Small intestine (tissue), 7 donors: ENCODE measurements at regions not wholly inside any gene's neighbourhood (a gene's known extent, or its start where the extent isn't known, plus 50 kb on each side); places are given as distances from the start of the nearest gene placed in this dataset.
"Not testable (repeated sequence)": the region's sequence is repeated elsewhere in the genome, so short reads cannot be mapped to it uniquely, and the experiment has no call there.

Experiments
- DNase-seq, 2 donors: peaks; one replicate each; pipeline versions ENCODE4 v3.0.0 to v3.0.0-alpha.2; 2013
- FAIRE-seq: peaks from 2 replicates; lab custom pipeline; 2012; peaks lifted over from hg19 to GRCh38; lab: Jason Lieb, UNC
- H3K27ac ChIP-seq, 3 donors: one replicate each; pipeline ENCODE4 v1.5.1; 2013; ENCODE audit warnings: low read length in 2 of 3, mild to moderate bottlenecking in 2 of 3, control low read depth in 1 of 3, inconsistent platforms in 1 of 3, low read depth in 1 of 3, moderate library complexity in 1 of 3
- H3K27me3 ChIP-seq, 3 donors: one replicate each; pipeline ENCODE4 v1.6.1; 2013; ENCODE audit warnings: low read length in 3 of 3, inconsistent platforms in 1 of 3; ENCODE audit not compliant: control insufficient read depth in 3 of 3, insufficient read depth in 3 of 3
- H3K36me3 ChIP-seq, 3 donors: one replicate each; pipeline ENCODE4 v1.6.1; 2013; ENCODE audit warnings: low read length in 3 of 3, inconsistent platforms in 1 of 3, low read depth in 1 of 3, mild to moderate bottlenecking in 1 of 3, moderate library complexity in 1 of 3; ENCODE audit not compliant: control insufficient read depth in 3 of 3, insufficient read depth in 2 of 3
- H3K4me1 ChIP-seq, 3 donors: one replicate each; pipeline ENCODE4 v1.6.1; 2013; ENCODE audit warnings: low read length in 2 of 3, inconsistent platforms in 1 of 3, low read depth in 1 of 3, mild to moderate bottlenecking in 1 of 3, moderate library complexity in 1 of 3; ENCODE audit not compliant: control insufficient read depth in 3 of 3, insufficient read depth in 2 of 3
- H3K4me3 ChIP-seq, 3 donors: one replicate each; pipeline ENCODE4 v1.5.1; 2013; ENCODE audit warnings: low read length in 3 of 3, control low read depth in 1 of 3, inconsistent platforms in 1 of 3, low read depth in 1 of 3, mild to moderate bottlenecking in 1 of 3, moderate library complexity in 1 of 3
- H3K9me3 ChIP-seq, 2 donors: one replicate each; pipeline ENCODE4 v1.6.1; 2013; ENCODE audit warnings: low read depth in 1 of 2, low read length in 1 of 2; ENCODE audit not compliant: control insufficient read depth in 2 of 2, insufficient read depth in 1 of 2
- WGBS, 3 donors: extraction: QIAGEN DNeasy Blood & Tissue Kit; methylation state at CpG; one replicate each; pipeline ENCODE4 v1.1.7; 2013; 5-methylcytosine and 5-hydroxymethylcytosine counted together
- donor health status: healthy with polysubstance abuse.
- donor health status: control.
- donor health status: control.
- donor health status: Bipolar disorder and iron deficiency.
- donor health status: healthy.

- FAIRE-seq: no peak
- WGBS, 3 donors: 20 to 65% (median 37%) methylated on average over 1 of the region's 1 CpG
Observed at GRCh38 chr5:99590806-99591205, 662.0 kb upstream of the CHD1 start.

GRCh38 chr5:99589424-99589823, 660.6 kb upstream of the CHD1 start:
- FAIRE-seq: no peak
- Histone ChIP-seq H3K4me3 (no peak overlapping the region), H3K4me1 (no peaks in the 10 kb centered on the region), H3K27ac (no peak overlapping the region), H3K9me3 (no peaks in the 10 kb centered on the region), H3K36me3 (no peaks in the 10 kb centered on the region), H3K27me3 (no peaks in the 10 kb centered on the region)
- WGBS, 3 donors: 66 to 85% (median 69%) methylated on average over 1 of the region's 1 CpG
- DNase-seq: no peak

More at GRCh38 chr5:99590806-99591205, 662.0 kb upstream of the CHD1 start:
- H3K4me3 ChIP-seq: no peak overlapping the region
- H3K9me3 ChIP-seq: no peaks in the 10 kb centered on the region
- no peak overlapping the region for H3K27ac ChIP-seq
- no peaks in the 10 kb centered on the region for H3K27me3 ChIP-seq
- H3K4me1 ChIP-seq: no peaks in the 10 kb centered on the region
- no peaks in the 10 kb centered on the region for H3K36me3 ChIP-seq
- DNase-seq: no peak

GRCh38 chr5:99587983-99588382, 659.2 kb upstream of the CHD1 start:
- H3K9me3 ChIP-seq: no peaks in the 10 kb centered on the region
- DNase-seq: no peak
- WGBS, 3 donors: 59 to 74% (median 65%) methylated on average over 1 of the region's 1 CpG
- H3K27ac ChIP-seq: no peak overlapping the region
- no peaks in the 10 kb centered on the region for H3K4me1 ChIP-seq
- H3K27me3 ChIP-seq: no peaks in the 10 kb centered on the region
- no peak overlapping the region for H3K4me3 ChIP-seq
- no peak for FAIRE-seq
- no peaks in the 10 kb centered on the region for H3K36me3 ChIP-seq

GRCh38 chr5:99586878-99587277, 658.1 kb upstream of the CHD1 start:
- no peaks in the 10 kb centered on the region for H3K4me1 ChIP-seq
- DNase-seq (no peak), FAIRE-seq (no peak)
- H3K27me3 ChIP-seq: no peaks in the 10 kb centered on the region
- no peak overlapping the region for H3K4me3 ChIP-seq
- no peak overlapping the region for H3K27ac ChIP-seq
- H3K9me3 ChIP-seq: no peaks in the 10 kb centered on the region
- no peaks in the 10 kb centered on the region for H3K36me3 ChIP-seq

- not testable (repeated sequence) for FAIRE-seq, H3K4me3 ChIP-seq, H3K27ac ChIP-seq, H3K4me1 ChIP-seq, DNase-seq, H3K9me3 ChIP-seq, H3K27me3 ChIP-seq, H3K36me3 ChIP-seq
- 68 to 81% (median 70%) methylated on average over 3 of the region's 3 CpGs for WGBS, 3 donors
Observed at GRCh38 chr5:99581204-99581603, 652.4 kb upstream of the CHD1 start.

- not testable (repeated sequence) for H3K9me3 ChIP-seq, H3K4me1 ChIP-seq, H3K27ac ChIP-seq, H3K4me3 ChIP-seq, DNase-seq, FAIRE-seq, H3K36me3 ChIP-seq, H3K27me3 ChIP-seq
- 74 to 84% (median 84%) methylated on average over 15 of the region's 15 CpGs for WGBS, 3 donors
Observed at GRCh38 chr5:99562937-99563627, 634.3 kb upstream of the CHD1 start.

GRCh38 chr5:99553211-99553810, 624.5 kb upstream of the CHD1 start:
- DNase-seq: no peak
- H3K4me1 ChIP-seq: no peaks in the 10 kb centered on the region
- no peaks in the 10 kb centered on the region for H3K36me3 ChIP-seq
- H3K9me3 ChIP-seq: no peaks in the 10 kb centered on the region
- 65 to 80% (median 80%) methylated on average over 1 of the region's 1 CpG for WGBS, 3 donors
- no peaks in the 10 kb centered on the region for H3K27me3 ChIP-seq
- no peak for FAIRE-seq
- H3K27ac ChIP-seq: no peak overlapping the region
- no peak overlapping the region for H3K4me3 ChIP-seq

GRCh38 chr5:99544356-99544755, 615.5 kb upstream of the CHD1 start:
- no peak overlapping the region for H3K4me3 ChIP-seq
- no peaks in the 10 kb centered on the region for H3K27me3 ChIP-seq
- H3K27ac ChIP-seq: no peak overlapping the region
- no peaks in the 10 kb centered on the region for H3K4me1 ChIP-seq
- H3K36me3 ChIP-seq: no peaks in the 10 kb centered on the region
- no peaks in the 10 kb centered on the region for H3K9me3 ChIP-seq
- DNase-seq: no peak
- 19 to 46% (median 39%) methylated on average over 1 of the region's 1 CpG for WGBS, 3 donors
- FAIRE-seq: no peak

GRCh38 chr5:99543841-99544240, 615.0 kb upstream of the CHD1 start:
- no peaks in the 10 kb centered on the region for H3K4me1 ChIP-seq
- H3K4me3 ChIP-seq: no peak overlapping the region
- H3K27me3 ChIP-seq: no peaks in the 10 kb centered on the region
- WGBS, 3 donors: 56 to 68% (median 60%) methylated on average over 4 of the region's 4 CpGs
- FAIRE-seq: no peak
- no peaks in the 10 kb centered on the region for H3K36me3 ChIP-seq
- DNase-seq: no peak
- H3K9me3 ChIP-seq: no peaks in the 10 kb centered on the region
- H3K27ac ChIP-seq: no peak overlapping the region
